Vagina (tissue), 2 donors: ENCODE measurements at regions not wholly inside any gene's neighbourhood (a gene's known extent, or its start where the extent isn't known, plus 50 kb on each side); places are given as distances from the start of the nearest gene placed in this dataset.

ENCODE experiments used
- POLR2A ChIP-seq, 2 donors: fragments of 450-650 bp; IDR thresholded peaks; one replicate each; pipeline ENCODE4 v1.6.1; 2017; ENCODE audit warnings: antibody characterized with exemption in 2 of 2, mild to moderate bottlenecking in 2 of 2, moderate library complexity in 2 of 2
- TF ChIP-seq, protein P1 (sequence below), 3 experiments: fragments of 450-650 bp in 2 of 3; fragments of 200-600 bp in 1 of 3; sonication (generic) in 1 of 3; IDR thresholded peaks; one replicate each; pipeline ENCODE4 v1.5.1; 2017 to 2019; ENCODE audit warnings: antibody characterized with exemption in 3 of 3, mild to moderate bottlenecking in 2 of 3, moderate library complexity in 2 of 3

DNA sequence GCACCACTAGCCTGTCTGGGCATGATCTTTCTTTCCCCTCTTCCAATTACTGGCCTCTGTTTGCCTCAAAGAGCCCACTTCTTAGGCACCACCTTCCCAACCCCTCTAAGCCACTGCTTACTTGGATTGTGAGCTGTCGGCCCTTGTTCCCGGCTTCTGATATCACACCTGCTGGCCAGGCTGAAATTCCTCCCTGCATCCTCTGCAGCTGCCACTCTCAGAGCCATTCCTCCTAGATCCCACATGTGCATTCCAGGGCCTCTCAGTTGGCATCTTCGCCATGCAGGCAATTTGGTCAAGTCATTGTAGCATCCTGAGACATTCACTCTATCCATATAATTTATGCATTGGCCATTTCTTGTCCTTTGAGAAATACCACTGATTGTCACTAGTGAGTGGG lies 135.9 kb downstream of the OLIG3 start:
- TF ChIP-seq POLR2A (IDR thresholded peaks at IDR 0.05) = no peak
- TF ChIP-seq, protein P1, sequence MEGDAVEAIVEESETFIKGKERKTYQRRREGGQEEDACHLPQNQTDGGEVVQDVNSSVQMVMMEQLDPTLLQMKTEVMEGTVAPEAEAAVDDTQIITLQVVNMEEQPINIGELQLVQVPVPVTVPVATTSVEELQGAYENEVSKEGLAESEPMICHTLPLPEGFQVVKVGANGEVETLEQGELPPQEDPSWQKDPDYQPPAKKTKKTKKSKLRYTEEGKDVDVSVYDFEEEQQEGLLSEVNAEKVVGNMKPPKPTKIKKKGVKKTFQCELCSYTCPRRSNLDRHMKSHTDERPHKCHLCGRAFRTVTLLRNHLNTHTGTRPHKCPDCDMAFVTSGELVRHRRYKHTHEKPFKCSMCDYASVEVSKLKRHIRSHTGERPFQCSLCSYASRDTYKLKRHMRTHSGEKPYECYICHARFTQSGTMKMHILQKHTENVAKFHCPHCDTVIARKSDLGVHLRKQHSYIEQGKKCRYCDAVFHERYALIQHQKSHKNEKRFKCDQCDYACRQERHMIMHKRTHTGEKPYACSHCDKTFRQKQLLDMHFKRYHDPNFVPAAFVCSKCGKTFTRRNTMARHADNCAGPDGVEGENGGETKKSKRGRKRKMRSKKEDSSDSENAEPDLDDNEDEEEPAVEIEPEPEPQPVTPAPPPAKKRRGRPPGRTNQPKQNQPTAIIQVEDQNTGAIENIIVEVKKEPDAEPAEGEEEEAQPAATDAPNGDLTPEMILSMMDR (IDR thresholded peaks at IDR 0.05) = no peak
